ENCODE measurements at regions not wholly inside any gene's neighbourhood (a gene's known extent, or its start where the extent isn't known, plus 50 kb on each side); places are given as distances from the start of the nearest gene placed in this dataset.
"Not testable (repeated sequence)": the region's sequence is repeated elsewhere in the genome, so short reads cannot be mapped to it uniquely, and the experiment has no call there.

- DNase-seq (ENCODE audit: low read depth) = peak; percentile 72
Measured at GRCh38 chr13:89486065-89486464, 1814.9 kb downstream of the SLITRK5 start.

GRCh38 chr13:89486709-89487108 is 1815.5 kb downstream of the SLITRK5 start:
- DNase-seq (ENCODE audit: low read depth) = peak; percentile 29

GRCh38 chr13:89490661-89491060 is 1819.5 kb downstream of the SLITRK5 start:
- DNase-seq (ENCODE audit: low read depth) = peak; percentile 63

- peak; percentile 74 for DNase-seq (ENCODE audit: low read depth)
Measured at GRCh38 chr13:89496478-89496877, 1825.3 kb downstream of the SLITRK5 start.

- peak; percentile 63 for DNase-seq (ENCODE audit: low read depth)
Measured at GRCh38 chr13:89497658-89498057, 1826.5 kb downstream of the SLITRK5 start.

GRCh38 chr13:89502286-89502685 is 1831.1 kb downstream of the SLITRK5 start:
- DNase-seq (ENCODE audit: low read depth) = no peak

- DNase-seq (ENCODE audit: low read depth) = peak; percentile 89
Measured at GRCh38 chr13:89514534-89515312, 1832.8 kb upstream of the MIR17HG start.

- no peak for DNase-seq (ENCODE audit: low read depth)
Measured at GRCh38 chr13:89515948-89516347, 1831.5 kb upstream of the MIR17HG start.

GRCh38 chr13:89518289-89519077 is 1829.0 kb upstream of the MIR17HG start:
- DNase-seq (ENCODE audit: low read depth) = no peak

GRCh38 chr13:89520468-89520867 is 1827.0 kb upstream of the MIR17HG start:
- no peak for DNase-seq (ENCODE audit: low read depth)

- DNase-seq (ENCODE audit: low read depth) = not testable (repeated sequence)
Measured at GRCh38 chr13:89521672-89522071, 1825.8 kb upstream of the MIR17HG start.

GRCh38 chr13:89541091-89542030 is 1806.1 kb upstream of the MIR17HG start:
- DNase-seq (ENCODE audit: low read depth) = no peak

- DNase-seq (ENCODE audit: low read depth) = peak; percentile 37
Measured at GRCh38 chr13:89550938-89551337, 1796.5 kb upstream of the MIR17HG start.

GRCh38 chr13:89554801-89555200 is 1792.7 kb upstream of the MIR17HG start:
- peak; percentile 34 for DNase-seq (ENCODE audit: low read depth)

GRCh38 chr13:89565476-89566100 is 1781.9 kb upstream of the MIR17HG start:
- DNase-seq (ENCODE audit: low read depth) = no peak

GRCh38 chr13:89567025-89567424 is 1780.5 kb upstream of the MIR17HG start:
- no peak for DNase-seq (ENCODE audit: low read depth)

GRCh38 chr13:89568276-89568675 is 1779.2 kb upstream of the MIR17HG start:
- DNase-seq (ENCODE audit: low read depth) = peak; percentile 65

GRCh38 chr13:89568746-89569145 is 1778.7 kb upstream of the MIR17HG start:
- DNase-seq (ENCODE audit: low read depth) = peak; percentile 54

- DNase-seq (ENCODE audit: low read depth) = peak; percentile 7
Measured at GRCh38 chr13:89571676-89572075, 1775.8 kb upstream of the MIR17HG start.

GRCh38 chr13:89574077-89574476 is 1773.4 kb upstream of the MIR17HG start:
- DNase-seq (ENCODE audit: low read depth) = no peak

- DNase-seq (ENCODE audit: low read depth) = peak; percentile 7
Measured at GRCh38 chr13:89577301-89577700, 1770.2 kb upstream of the MIR17HG start.

Measured in amniotic epithelial cell (primary cell).